ENCODE measurements at regions not wholly inside any gene's neighbourhood (a gene's known extent, or its start where the extent isn't known, plus 50 kb on each side); places are given as distances from the start of the nearest gene placed in this dataset.
"Not testable (repeated sequence)": the region's sequence is repeated elsewhere in the genome, so short reads cannot be mapped to it uniquely, and the experiment has no call there.

DNA sequence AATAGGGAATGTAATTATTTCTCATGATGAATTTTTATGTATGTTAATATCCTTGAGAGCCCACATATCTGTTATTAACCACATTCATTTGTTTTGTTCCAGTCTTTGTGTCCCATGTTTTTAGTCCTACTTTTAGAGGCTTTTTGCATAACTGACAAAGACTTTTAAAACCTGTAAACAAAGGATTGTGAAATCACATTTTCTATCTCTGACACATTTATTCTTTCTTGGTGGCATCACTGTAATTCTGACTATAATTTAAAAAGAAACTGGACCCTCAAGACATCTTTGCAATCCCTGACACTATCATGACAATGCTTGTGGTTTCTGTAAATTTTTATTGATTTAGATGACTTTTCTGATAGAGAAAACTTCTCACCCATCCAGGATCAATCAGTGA, 313.1 kb downstream of the SIPA1L2 start:
- Histone ChIP-seq H3K27me3 (ENCODE audit: control insufficient read depth in 2 of 2, insufficient read depth in 2 of 2, low read length in 2 of 2) (no peaks in the 10 kb centered on the region), H3K36me3 (ENCODE audit: control insufficient read depth in 2 of 2, extremely low read depth in 1 of 2, insufficient read depth in 2 of 2, low read length in 2 of 2) (no peaks in the 10 kb centered on the region), H4K20me1 (replicated peaks; ENCODE audit: control insufficient read depth, extremely low read depth, insufficient read depth, low read length) (no peaks in the 10 kb centered on the region), H3K27ac (ENCODE audit: insufficient read depth, low read depth, low read length) (no peak overlapping the region), H3K4me3 (replicated peaks in 1 of 3; ENCODE audit: insufficient read depth in 1 of 3, low read depth in 1 of 3, low read length in 3 of 3) (no peak overlapping the region), H3K79me2 (ENCODE audit: control insufficient read depth, insufficient read depth, low read length) (no peaks in the 10 kb centered on the region), H3K4me2 (ENCODE audit: insufficient read depth, low read length) (no peak overlapping the region), H3K4me1 (ENCODE audit: control insufficient read depth, extremely low read depth, insufficient read depth, low read length) (no peaks in the 10 kb centered on the region), H3K9ac (replicated peaks; ENCODE audit: extremely low read depth, insufficient read depth, low read length) (no peak overlapping the region), H3K9me1 (replicated peaks; ENCODE audit: control insufficient read depth, extremely low read depth, insufficient read depth, low read length) (no peaks in the 10 kb centered on the region), H2AFZ (ENCODE audit: low read depth, low read length) (no peak overlapping the region), H3K9me3 (replicated peaks; ENCODE audit: control insufficient read depth, insufficient read depth, low read length) (no peaks in the 10 kb centered on the region)
- ChIA-PET POLR2A (no interaction called here), CTCF (no interaction called here)
- TF ChIP-seq FOS (IDR thresholded peaks at IDR 0.05; ENCODE audit: borderline replicate concordance, insufficient read depth, low read length): no peak
- TF ChIP-seq POLR2A (IDR thresholded peaks at IDR 0.05; ENCODE audit: low read depth, low read length): no peak
- no peak for TF ChIP-seq EZH2 (IDR thresholded peaks at IDR 0.05; ENCODE audit: borderline replicate concordance, low read depth, low read length, severe bottlenecking)
- TF ChIP-seq MYC (IDR thresholded peaks at IDR 0.05; ENCODE audit: low read depth, low read length): no peak
- TF ChIP-seq, protein P1, sequence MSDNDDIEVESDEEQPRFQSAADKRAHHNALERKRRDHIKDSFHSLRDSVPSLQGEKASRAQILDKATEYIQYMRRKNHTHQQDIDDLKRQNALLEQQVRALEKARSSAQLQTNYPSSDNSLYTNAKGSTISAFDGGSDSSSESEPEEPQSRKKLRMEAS (IDR thresholded peaks at IDR 0.05; ENCODE audit: insufficient read depth, insufficient read length): no peak
- TF ChIP-seq JUN (IDR thresholded peaks at IDR 0.05; ENCODE audit: borderline replicate concordance, insufficient read depth, insufficient read length, low read depth): no peak
- TF ChIP-seq GATA2 (IDR thresholded peaks at IDR 0.05; ENCODE audit: insufficient read depth, insufficient read length, low read depth, low read length): no peak
- TF ChIP-seq POLR2AphosphoS5 (IDR thresholded peaks at IDR 0.05; ENCODE audit: insufficient read depth, low read depth, low read length): no peak
- TF ChIP-seq, protein P2, sequence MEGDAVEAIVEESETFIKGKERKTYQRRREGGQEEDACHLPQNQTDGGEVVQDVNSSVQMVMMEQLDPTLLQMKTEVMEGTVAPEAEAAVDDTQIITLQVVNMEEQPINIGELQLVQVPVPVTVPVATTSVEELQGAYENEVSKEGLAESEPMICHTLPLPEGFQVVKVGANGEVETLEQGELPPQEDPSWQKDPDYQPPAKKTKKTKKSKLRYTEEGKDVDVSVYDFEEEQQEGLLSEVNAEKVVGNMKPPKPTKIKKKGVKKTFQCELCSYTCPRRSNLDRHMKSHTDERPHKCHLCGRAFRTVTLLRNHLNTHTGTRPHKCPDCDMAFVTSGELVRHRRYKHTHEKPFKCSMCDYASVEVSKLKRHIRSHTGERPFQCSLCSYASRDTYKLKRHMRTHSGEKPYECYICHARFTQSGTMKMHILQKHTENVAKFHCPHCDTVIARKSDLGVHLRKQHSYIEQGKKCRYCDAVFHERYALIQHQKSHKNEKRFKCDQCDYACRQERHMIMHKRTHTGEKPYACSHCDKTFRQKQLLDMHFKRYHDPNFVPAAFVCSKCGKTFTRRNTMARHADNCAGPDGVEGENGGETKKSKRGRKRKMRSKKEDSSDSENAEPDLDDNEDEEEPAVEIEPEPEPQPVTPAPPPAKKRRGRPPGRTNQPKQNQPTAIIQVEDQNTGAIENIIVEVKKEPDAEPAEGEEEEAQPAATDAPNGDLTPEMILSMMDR (IDR thresholded peaks at IDR 0.05; ENCODE audit: extremely low read depth in 1 of 2, insufficient read depth in 1 of 2, low read depth in 1 of 2, low read length in 2 of 2): no peak
- BruUV-seq (replicated peaks): no TSS peak
- dilution Hi-C loops (cut with MboI; ENCODE audit: extremely low pct_ligation_motif_present, low sequenced_read_pairs): no loop called here
- intact Hi-C loops (cut with micrococcal nuclease): no loop called here
- FAIRE-seq: peak; percentile 18
- no peak for DNase-seq (ENCODE audit: low read depth, low spot score)

DNA sequence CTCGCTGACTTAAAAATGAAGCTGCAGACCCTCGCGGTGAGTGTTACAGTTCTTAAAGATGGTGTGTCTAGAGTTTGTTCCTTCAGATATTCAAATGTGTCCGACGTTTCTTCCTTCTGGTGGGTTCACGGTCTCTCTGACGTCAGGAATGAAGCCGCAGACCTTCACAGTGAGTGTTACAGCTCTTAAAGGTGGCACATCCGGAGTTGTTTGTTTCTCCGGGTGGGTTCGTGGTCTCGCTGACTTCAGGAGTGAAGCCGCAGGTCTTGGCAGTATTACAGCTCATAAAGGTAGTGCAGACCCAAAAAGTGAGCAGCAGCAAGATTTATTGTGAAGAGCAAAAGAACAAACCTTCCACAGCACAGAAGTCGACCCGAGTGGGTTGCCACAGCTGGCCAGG, 316.1 kb downstream of the SIPA1L2 start:
- H3K79me2 ChIP-seq (ENCODE audit: control insufficient read depth, insufficient read depth, low read length); H3K9me1 ChIP-seq (replicated peaks; ENCODE audit: control insufficient read depth, extremely low read depth, insufficient read depth, low read length); H3K9me3 ChIP-seq (replicated peaks; ENCODE audit: control insufficient read depth, insufficient read depth, low read length); H2AFZ ChIP-seq (ENCODE audit: low read depth, low read length); H4K20me1 ChIP-seq (replicated peaks; ENCODE audit: control insufficient read depth, extremely low read depth, insufficient read depth, low read length); H3K4me1 ChIP-seq (ENCODE audit: control insufficient read depth, extremely low read depth, insufficient read depth, low read length); POLR2A ChIA-PET; DNase-seq (ENCODE audit: low read depth, low spot score); H3K27ac ChIP-seq (ENCODE audit: insufficient read depth, low read depth, low read length); BruUV-seq (replicated peaks); H3K36me3 ChIP-seq (ENCODE audit: control insufficient read depth in 2 of 2, extremely low read depth in 1 of 2, insufficient read depth in 2 of 2, low read length in 2 of 2); H3K4me2 ChIP-seq (ENCODE audit: insufficient read depth, low read length); dilution Hi-C loops (cut with MboI; ENCODE audit: extremely low pct_ligation_motif_present, low sequenced_read_pairs); CTCF ChIA-PET; intact Hi-C loops (cut with micrococcal nuclease); H3K27me3 ChIP-seq (ENCODE audit: control insufficient read depth in 2 of 2, insufficient read depth in 2 of 2, low read length in 2 of 2); H3K4me3 ChIP-seq (replicated peaks in 1 of 3; ENCODE audit: insufficient read depth in 1 of 3, low read depth in 1 of 3, low read length in 3 of 3); H3K9ac ChIP-seq (replicated peaks; ENCODE audit: extremely low read depth, insufficient read depth, low read length); FAIRE-seq: not testable (repeated sequence)

Measured in endothelial cell of umbilical vein (primary cell).